SK-N-SH (cell line): ENCODE measurements at regions not wholly inside any gene's neighbourhood (a gene's known extent, or its start where the extent isn't known, plus 50 kb on each side); places are given as distances from the start of the nearest gene placed in this dataset.

Experiments used
- CTCF ChIA-PET: fragments of 300-600, 350-600 bp; formaldehyde crosslinking; extraction: SDS; loops from one replicate; lab custom pipeline; 2021; lab: Yijun Ruan, JAX
- POLR2A ChIA-PET: fragments of 350-600 bp; sonication (Branson Sonifier 250); formaldehyde crosslinking; extraction: SDS; loops from one replicate; lab custom pipeline; 2020; ENCODE audit warnings: antibody characterized with exemption, inconsistent platforms; lab: Yijun Ruan, JAX
- DNase-seq: peaks from one replicate; pipeline ENCODE4 v3.0.0; 2012
- H2AFZ ChIP-seq: fragments of 200-600 bp; sonication (generic); 2 replicates; pipeline ENCODE4 v1.8.1; 2016; ENCODE audit warnings: antibody characterized with exemption, mild to moderate bottlenecking, low read depth
- H3F3A ChIP-seq: fragments of 200-600 bp; sonication (generic); replicated peaks from 2 replicates; pipeline ENCODE3; 2016; ENCODE audit warnings: antibody characterized with exemption, mild to moderate bottlenecking; ENCODE audit not compliant: insufficient read depth
- H3K27ac ChIP-seq, 2 experiments: fragments of 200-500 bp in 1 of 2; fragments of 200-600 bp in 1 of 2; sonication (Bioruptor generic) in 1 of 2; sonication (generic), shearing (Covaris generic) in 1 of 2; 2 replicates each; pipeline versions ENCODE4 v1.5.1 to v1.6.1; 2014 to 2016; ENCODE audit warnings: low read depth in 2 of 2, inconsistent platforms in 1 of 2, low read length in 1 of 2, mild to moderate bottlenecking in 1 of 2, mixed read lengths in 1 of 2
- H3K27me3 ChIP-seq: fragments of 200-600 bp; sonication (generic), shearing (Covaris generic); 2 replicates; pipeline ENCODE4 v1.6.1; 2016; ENCODE audit warnings: mixed run types; ENCODE audit not compliant: insufficient read depth
- H3K36me3 ChIP-seq, 2 experiments: fragments of 200-500 bp in 1 of 2; fragments of 200-600 bp in 1 of 2; sonication (Bioruptor generic) in 1 of 2; sonication (generic) in 1 of 2; replicated peaks in 1 of 2; 2 replicates each; pipeline versions ENCODE3 to v1.5.1; 2014 to 2016; ENCODE audit warnings: low read length in 1 of 2, mild to moderate bottlenecking in 1 of 2; ENCODE audit not compliant: insufficient read depth in 2 of 2, control insufficient read depth in 1 of 2
- H3K4me1 ChIP-seq, 2 experiments: fragments of 200-500 bp in 1 of 2; fragments of 200-600 bp in 1 of 2; sonication (Bioruptor generic) in 1 of 2; sonication (generic), shearing (Covaris generic) in 1 of 2; 2 replicates each; pipeline versions ENCODE4 v1.5.1 to v1.6.1; 2014 to 2016; ENCODE audit warnings: low read depth in 1 of 2, low read length in 1 of 2, mixed run types in 1 of 2; ENCODE audit not compliant: insufficient read depth in 2 of 2, control insufficient read depth in 1 of 2
- H3K4me2 ChIP-seq: fragments of 200-600 bp; sonication (generic), shearing (Covaris generic); 2 replicates; pipeline ENCODE4 v1.6.1; 2017; ENCODE audit warnings: mixed run types
- H3K4me3 ChIP-seq, 2 experiments: fragments of 200-500 bp in 1 of 2; fragments of 200-600 bp in 1 of 2; sonication (Bioruptor generic) in 1 of 2; sonication (generic), shearing (Covaris generic) in 1 of 2; 2 replicates each; pipeline versions ENCODE4 v1.5.1 to v1.8.1; 2014 to 2016; ENCODE audit warnings: low read depth in 2 of 2, inconsistent platforms in 1 of 2, low read length in 1 of 2, mild to moderate bottlenecking in 1 of 2, mixed read lengths in 1 of 2, moderate library complexity in 1 of 2
- H3K79me2 ChIP-seq: fragments of 200-600 bp; sonication (generic); 2 replicates; pipeline ENCODE4 v1.8.1; 2017; ENCODE audit warnings: mild to moderate bottlenecking; ENCODE audit not compliant: insufficient read depth
- H3K9ac ChIP-seq: fragments of 200-600 bp; sonication (generic); 2 replicates; pipeline ENCODE4 v1.6.1; 2017; ENCODE audit warnings: mixed run types
- H3K9me2 ChIP-seq: fragments of 200-600 bp; sonication (generic); 2 replicates; pipeline ENCODE4 v1.6.1; 2017; ENCODE audit warnings: mixed run types
- H3K9me3 ChIP-seq: fragments of 200-600 bp; sonication (generic); 2 replicates; pipeline ENCODE4 v1.6.1; 2017; ENCODE audit warnings: mixed run types, mild to moderate bottlenecking, moderate library complexity
- H4K20me1 ChIP-seq: fragments of 200-600 bp; sonication (generic); 2 replicates; pipeline ENCODE4 v1.6.1; 2017; ENCODE audit warnings: mild to moderate bottlenecking, mixed run types; ENCODE audit not compliant: insufficient read depth
- CTCF ChIP-seq: fragments of 200-600 bp; sonication (generic); IDR thresholded peaks from 2 replicates; pipeline ENCODE4 v1.6.1; 2017; ENCODE audit warnings: antibody characterized with exemption, mild to moderate bottlenecking, moderate library complexity
- EZH2phosphoT487 ChIP-seq: fragments of 200-600 bp; sonication (generic); IDR thresholded peaks from 2 replicates; pipeline ENCODE4 v1.6.1; 2017; ENCODE audit warnings: low read depth, mixed run types, mild to moderate bottlenecking, antibody characterized with exemption, moderate library complexity, borderline replicate concordance
- FOSL2 ChIP-seq: IDR thresholded peaks from 2 replicates; pipeline ENCODE4 v1.4.0; 2012; ENCODE audit warnings: low read depth, mild to moderate bottlenecking, moderate library complexity, borderline replicate concordance
- FOXJ3 ChIP-seq: sonication (generic); formaldehyde crosslinking; IDR thresholded peaks from 2 replicates; pipeline ENCODE4 v1.5.1; 2020; ENCODE audit warnings: mild to moderate bottlenecking, missing genetic modification reagents
- FOXM1 ChIP-seq: IDR thresholded peaks from 2 replicates; pipeline ENCODE4 v1.4.0; 2012; ENCODE audit warnings: low read depth, mild to moderate bottlenecking
- GATA2 ChIP-seq: sonication (generic); formaldehyde crosslinking; IDR thresholded peaks from 2 replicates; pipeline ENCODE4 v1.5.0; 2020; ENCODE audit warnings: mild to moderate bottlenecking, missing genetic modification reagents
- MAX ChIP-seq: IDR thresholded peaks from 2 replicates; pipeline ENCODE4 v1.4.0; 2012; ENCODE audit warnings: low read depth
- MXI1 ChIP-seq: IDR thresholded peaks from 2 replicates; pipeline ENCODE4 v1.6.1; 2012; ENCODE audit warnings: mild to moderate bottlenecking, low read depth, low read length, improper control_type of control experiment
- PBX3 ChIP-seq: IDR thresholded peaks from 2 replicates; pipeline ENCODE4; 2012
- RAD21 ChIP-seq: IDR thresholded peaks from 2 replicates; pipeline ENCODE4 v1.6.1; 2012; ENCODE audit warnings: mild to moderate bottlenecking, low read length
- SMC3 ChIP-seq: IDR thresholded peaks from 2 replicates; pipeline ENCODE4 v1.6.1; 2012; ENCODE audit warnings: low read depth, low read length, improper control_type of control experiment
- TAF1 ChIP-seq: IDR thresholded peaks from 2 replicates; pipeline ENCODE4 v1.6.1; 2012; ENCODE audit warnings: low read depth, mild to moderate bottlenecking, low read length, moderate library complexity, borderline replicate concordance
- TEAD4 ChIP-seq: IDR thresholded peaks from 2 replicates; pipeline ENCODE4 v1.4.0; 2012; ENCODE audit warnings: mild to moderate bottlenecking, borderline replicate concordance; ENCODE audit not compliant: insufficient read depth
- USF1 ChIP-seq: IDR thresholded peaks from 2 replicates; pipeline ENCODE4 v1.4.0; 2012; ENCODE audit warnings: low read depth, borderline replicate concordance
- WGBS: methylation state at CpG from one replicate; pipeline ENCODE4 v1.1.6; 2017; ENCODE audit warnings: low lambda C conversion rate; 5-methylcytosine and 5-hydroxymethylcytosine counted together

GRCh38 chr18:39913672-39914366, 2041.2 kb upstream of the PIK3C3 start:
- Histone ChIP-seq H2AFZ (no peak overlapping the region), H3K36me3 (no peaks in the 10 kb centered on the region), H4K20me1 (no peaks in the 10 kb centered on the region), H3K27ac (no peak overlapping the region), H3K79me2 (no peaks in the 10 kb centered on the region), H3K4me1 (peaks cover 0 to 2% of the 10 kb centered on the region in 2 experiments; a peak in 1 of 4 replicates), H3F3A (no peaks in the 10 kb centered on the region), H3K4me3 (no peak overlapping the region), H3K27me3 (no peaks in the 10 kb centered on the region), H3K4me2 (no peak overlapping the region), H3K9ac (no peak overlapping the region), H3K9me3 (no peaks in the 10 kb centered on the region; the same call in 1 of the 2 replicates), H3K9me2 (no peaks in the 10 kb centered on the region)
- ChIA-PET POLR2A (interaction anchor here (0.7 kb wide), 1 partner anchor 1166 kb away, joined by 3 read pairs; no protein-coding TSS in a partner anchor), CTCF (interaction anchor here (1.4 kb wide), 1 partner anchor 20 kb away, joined by 3 read pairs; no protein-coding TSS in a partner anchor)
- no peak for TF ChIP-seq FOXM1
- no peak for TF ChIP-seq TEAD4
- no peak for TF ChIP-seq RAD21
- no peak for TF ChIP-seq EZH2phosphoT487
- DNase-seq = no peak
- 44% methylated on average over 4 of the region's 4 CpGs for WGBS

GRCh38 chr18:39911716-39912115, 2043.3 kb upstream of the PIK3C3 start:
- Histone ChIP-seq H3K4me3 (no peak overlapping the region), H3K27me3 (no peaks in the 10 kb centered on the region), H3K4me2 (no peak overlapping the region), H3F3A (no peaks in the 10 kb centered on the region), H3K79me2 (no peaks in the 10 kb centered on the region), H3K27ac (no peak overlapping the region), H3K9me2 (no peaks in the 10 kb centered on the region), H3K9ac (no peak overlapping the region), H2AFZ (no peak overlapping the region), H4K20me1 (no peaks in the 10 kb centered on the region), H3K9me3 (no peaks in the 10 kb centered on the region), H3K4me1 (peaks cover 0 to 2% of the 10 kb centered on the region in 2 experiments; a peak in 1 of 4 replicates), H3K36me3 (no peaks in the 10 kb centered on the region)
- no peak for DNase-seq
- CTCF ChIA-PET = no interaction called here
- TF ChIP-seq FOXJ3 = no peak
- no peak for TF ChIP-seq USF1
- no peak for TF ChIP-seq TAF1
- no peak for TF ChIP-seq FOXM1
- no peak for TF ChIP-seq FOSL2
- TF ChIP-seq EZH2phosphoT487 = no peak
- no peak for TF ChIP-seq GATA2 (CRISPR knock-in tag)
- TF ChIP-seq CTCF = no peak
- TF ChIP-seq MXI1 = no peak
- no peak for TF ChIP-seq MAX
- no peak for TF ChIP-seq SMC3
- TF ChIP-seq PBX3 = no peak
- POLR2A ChIA-PET = no interaction called here
